Keratinocyte (primary cell): ENCODE measurements at regions not wholly inside any gene's neighbourhood (a gene's known extent, or its start where the extent isn't known, plus 50 kb on each side); places are given as distances from the start of the nearest gene placed in this dataset.

Source experiments
- EZH2 ChIP-seq: IDR thresholded peaks from one replicate; pipeline ENCODE4 v1.6.1; 2012; ENCODE audit warnings: inconsistent platforms, mild to moderate bottlenecking, low read length, moderate library complexity
- TF ChIP-seq, protein P1 (sequence below), 3 experiments: IDR thresholded peaks in 1 of 3; conservative IDR thresholded peaks in 1 of 3; optimal IDR thresholded peaks in 1 of 3; 2 replicates in 2 of 3; 3 replicates in 1 of 3; pipeline versions ENCODE3 to v1.5.1; 2011; ENCODE audit warnings: low read length in 3 of 3, mild to moderate bottlenecking in 3 of 3, moderate library complexity in 2 of 3, control low read depth in 1 of 3, inconsistent platforms in 1 of 3; ENCODE audit not compliant: insufficient read depth in 2 of 3; ENCODE audit errors: extremely low read depth in 1 of 3

DNA sequence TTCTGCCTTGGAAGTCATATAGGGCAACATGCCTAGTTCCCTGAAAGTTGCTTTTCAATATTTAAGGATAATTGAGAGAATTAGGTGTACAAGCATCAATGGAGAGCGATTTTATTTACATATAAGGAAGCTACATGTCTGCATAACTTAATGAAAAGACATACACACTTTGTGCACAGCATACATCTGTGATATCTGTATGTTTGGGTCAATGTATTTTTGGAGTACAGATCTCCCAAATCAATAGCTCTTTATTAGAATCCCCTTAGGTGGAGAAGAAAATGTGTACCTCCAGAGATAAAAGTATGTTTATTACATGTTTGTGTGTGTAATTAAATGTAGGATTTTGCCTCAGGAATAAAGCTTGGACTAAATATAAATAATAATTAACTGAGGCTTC, 373.7 kb upstream of the CCNH start:
- TF ChIP-seq, protein P1, sequence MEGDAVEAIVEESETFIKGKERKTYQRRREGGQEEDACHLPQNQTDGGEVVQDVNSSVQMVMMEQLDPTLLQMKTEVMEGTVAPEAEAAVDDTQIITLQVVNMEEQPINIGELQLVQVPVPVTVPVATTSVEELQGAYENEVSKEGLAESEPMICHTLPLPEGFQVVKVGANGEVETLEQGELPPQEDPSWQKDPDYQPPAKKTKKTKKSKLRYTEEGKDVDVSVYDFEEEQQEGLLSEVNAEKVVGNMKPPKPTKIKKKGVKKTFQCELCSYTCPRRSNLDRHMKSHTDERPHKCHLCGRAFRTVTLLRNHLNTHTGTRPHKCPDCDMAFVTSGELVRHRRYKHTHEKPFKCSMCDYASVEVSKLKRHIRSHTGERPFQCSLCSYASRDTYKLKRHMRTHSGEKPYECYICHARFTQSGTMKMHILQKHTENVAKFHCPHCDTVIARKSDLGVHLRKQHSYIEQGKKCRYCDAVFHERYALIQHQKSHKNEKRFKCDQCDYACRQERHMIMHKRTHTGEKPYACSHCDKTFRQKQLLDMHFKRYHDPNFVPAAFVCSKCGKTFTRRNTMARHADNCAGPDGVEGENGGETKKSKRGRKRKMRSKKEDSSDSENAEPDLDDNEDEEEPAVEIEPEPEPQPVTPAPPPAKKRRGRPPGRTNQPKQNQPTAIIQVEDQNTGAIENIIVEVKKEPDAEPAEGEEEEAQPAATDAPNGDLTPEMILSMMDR (optimal IDR thresholded peaks at IDR 0.05 in 1 of 3, IDR thresholded peaks at IDR 0.05 in 1 of 3, conservative IDR thresholded peaks at IDR 0.05 in 1 of 3; ENCODE audit: extremely low read depth in 1 of 3, insufficient read depth in 2 of 3, low read length in 3 of 3), result no peak
- TF ChIP-seq EZH2, result no peak
